ENCODE measurements at regions not wholly inside any gene's neighbourhood (a gene's known extent, or its start where the extent isn't known, plus 50 kb on each side); places are given as distances from the start of the nearest gene placed in this dataset.

DNA sequence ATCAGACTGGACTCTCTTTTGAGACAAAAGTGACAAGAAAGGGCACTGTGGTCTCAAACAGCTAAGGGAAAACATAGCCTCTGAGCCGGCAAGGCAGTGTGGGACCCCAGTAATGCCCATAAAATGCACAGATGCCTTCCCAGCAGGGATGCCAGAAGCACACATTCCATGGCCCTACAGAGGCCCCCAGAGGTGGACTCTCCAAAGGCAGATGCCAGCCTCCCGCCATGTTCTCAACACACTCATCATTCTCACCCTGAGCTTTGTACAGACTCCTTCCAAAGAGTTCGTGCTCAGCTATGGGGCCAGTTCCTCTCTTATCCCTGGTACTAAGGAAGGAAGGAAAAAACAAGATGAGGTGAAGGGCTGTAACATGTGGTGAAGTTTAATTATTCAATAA, 67.1 kb upstream of the ATP12A start (continued):
- TF ChIP-seq, protein P1, sequence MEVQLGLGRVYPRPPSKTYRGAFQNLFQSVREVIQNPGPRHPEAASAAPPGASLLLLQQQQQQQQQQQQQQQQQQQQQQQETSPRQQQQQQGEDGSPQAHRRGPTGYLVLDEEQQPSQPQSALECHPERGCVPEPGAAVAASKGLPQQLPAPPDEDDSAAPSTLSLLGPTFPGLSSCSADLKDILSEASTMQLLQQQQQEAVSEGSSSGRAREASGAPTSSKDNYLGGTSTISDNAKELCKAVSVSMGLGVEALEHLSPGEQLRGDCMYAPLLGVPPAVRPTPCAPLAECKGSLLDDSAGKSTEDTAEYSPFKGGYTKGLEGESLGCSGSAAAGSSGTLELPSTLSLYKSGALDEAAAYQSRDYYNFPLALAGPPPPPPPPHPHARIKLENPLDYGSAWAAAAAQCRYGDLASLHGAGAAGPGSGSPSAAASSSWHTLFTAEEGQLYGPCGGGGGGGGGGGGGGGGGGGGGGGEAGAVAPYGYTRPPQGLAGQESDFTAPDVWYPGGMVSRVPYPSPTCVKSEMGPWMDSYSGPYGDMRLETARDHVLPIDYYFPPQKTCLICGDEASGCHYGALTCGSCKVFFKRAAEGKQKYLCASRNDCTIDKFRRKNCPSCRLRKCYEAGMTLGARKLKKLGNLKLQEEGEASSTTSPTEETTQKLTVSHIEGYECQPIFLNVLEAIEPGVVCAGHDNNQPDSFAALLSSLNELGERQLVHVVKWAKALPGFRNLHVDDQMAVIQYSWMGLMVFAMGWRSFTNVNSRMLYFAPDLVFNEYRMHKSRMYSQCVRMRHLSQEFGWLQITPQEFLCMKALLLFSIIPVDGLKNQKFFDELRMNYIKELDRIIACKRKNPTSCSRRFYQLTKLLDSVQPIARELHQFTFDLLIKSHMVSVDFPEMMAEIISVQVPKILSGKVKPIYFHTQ (CRISPR knock-in tag; IDR thresholded peaks at IDR 0.05): no peak
- TF ChIP-seq, protein P2, sequence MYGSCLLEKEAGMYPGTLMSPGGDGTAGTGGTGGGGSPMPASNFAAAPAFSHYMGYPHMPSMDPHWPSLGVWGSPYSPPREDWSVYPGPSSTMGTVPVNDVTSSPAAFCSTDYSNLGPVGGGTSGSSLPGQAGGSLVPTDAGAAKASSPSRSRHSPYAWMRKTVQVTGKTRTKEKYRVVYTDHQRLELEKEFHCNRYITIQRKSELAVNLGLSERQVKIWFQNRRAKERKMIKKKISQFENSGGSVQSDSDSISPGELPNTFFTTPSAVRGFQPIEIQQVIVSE (CRISPR knock-in tag; IDR thresholded peaks at IDR 0.05; ENCODE audit: borderline replicate concordance): no peak
- TF ChIP-seq, protein P3, sequence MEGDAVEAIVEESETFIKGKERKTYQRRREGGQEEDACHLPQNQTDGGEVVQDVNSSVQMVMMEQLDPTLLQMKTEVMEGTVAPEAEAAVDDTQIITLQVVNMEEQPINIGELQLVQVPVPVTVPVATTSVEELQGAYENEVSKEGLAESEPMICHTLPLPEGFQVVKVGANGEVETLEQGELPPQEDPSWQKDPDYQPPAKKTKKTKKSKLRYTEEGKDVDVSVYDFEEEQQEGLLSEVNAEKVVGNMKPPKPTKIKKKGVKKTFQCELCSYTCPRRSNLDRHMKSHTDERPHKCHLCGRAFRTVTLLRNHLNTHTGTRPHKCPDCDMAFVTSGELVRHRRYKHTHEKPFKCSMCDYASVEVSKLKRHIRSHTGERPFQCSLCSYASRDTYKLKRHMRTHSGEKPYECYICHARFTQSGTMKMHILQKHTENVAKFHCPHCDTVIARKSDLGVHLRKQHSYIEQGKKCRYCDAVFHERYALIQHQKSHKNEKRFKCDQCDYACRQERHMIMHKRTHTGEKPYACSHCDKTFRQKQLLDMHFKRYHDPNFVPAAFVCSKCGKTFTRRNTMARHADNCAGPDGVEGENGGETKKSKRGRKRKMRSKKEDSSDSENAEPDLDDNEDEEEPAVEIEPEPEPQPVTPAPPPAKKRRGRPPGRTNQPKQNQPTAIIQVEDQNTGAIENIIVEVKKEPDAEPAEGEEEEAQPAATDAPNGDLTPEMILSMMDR (IDR thresholded peaks at IDR 0.05): no peak

DNA sequence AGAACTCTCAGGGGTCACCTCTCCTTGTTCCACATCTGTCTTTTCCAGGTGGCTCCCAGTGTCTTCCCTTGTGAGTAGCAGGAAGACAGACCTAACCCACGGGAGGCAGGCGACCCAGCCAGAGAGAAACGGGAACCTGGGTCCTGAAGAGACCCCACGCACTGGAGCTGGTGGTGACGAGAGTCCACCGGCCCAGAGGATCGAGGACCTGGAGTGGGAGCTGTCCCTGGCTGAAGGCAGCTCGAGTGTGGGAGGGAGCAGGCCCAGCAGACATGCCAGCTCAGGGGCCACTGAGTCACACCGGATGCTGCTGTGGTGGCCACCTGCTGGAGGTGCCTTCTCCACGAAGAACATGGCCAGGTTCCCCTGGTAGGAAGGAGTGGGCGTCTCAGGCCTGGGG, 66.5 kb upstream of the ATP12A start:
- ChIA-PET CTCF (interaction anchor here (2.5 kb wide), 1 partner anchor 14 kb away, joined by 10 read pairs; no protein-coding TSS in a partner anchor), POLR2A (no interaction called here)
- Mint-ChIP-seq H3K27ac (no peak overlapping the region), H3K4me3 (no peak overlapping the region), H3K36me3 (no peaks in the 10 kb centered on the region), H3K9me3 (no peaks in the 10 kb centered on the region), H3K27me3 (ENCODE audit: low read depth) (no peaks in the 10 kb centered on the region; the same call in 1 of the 2 replicates), H3K4me1 (peaks cover 18% of the 10 kb centered on the region)
- ATAC-seq (no peak), DNase-seq (ENCODE audit: low spot score) (no peak)
- no peak for TF ChIP-seq RELA (CRISPR knock-in tag; IDR thresholded peaks at IDR 0.05; ENCODE audit: borderline replicate concordance)

DNA sequence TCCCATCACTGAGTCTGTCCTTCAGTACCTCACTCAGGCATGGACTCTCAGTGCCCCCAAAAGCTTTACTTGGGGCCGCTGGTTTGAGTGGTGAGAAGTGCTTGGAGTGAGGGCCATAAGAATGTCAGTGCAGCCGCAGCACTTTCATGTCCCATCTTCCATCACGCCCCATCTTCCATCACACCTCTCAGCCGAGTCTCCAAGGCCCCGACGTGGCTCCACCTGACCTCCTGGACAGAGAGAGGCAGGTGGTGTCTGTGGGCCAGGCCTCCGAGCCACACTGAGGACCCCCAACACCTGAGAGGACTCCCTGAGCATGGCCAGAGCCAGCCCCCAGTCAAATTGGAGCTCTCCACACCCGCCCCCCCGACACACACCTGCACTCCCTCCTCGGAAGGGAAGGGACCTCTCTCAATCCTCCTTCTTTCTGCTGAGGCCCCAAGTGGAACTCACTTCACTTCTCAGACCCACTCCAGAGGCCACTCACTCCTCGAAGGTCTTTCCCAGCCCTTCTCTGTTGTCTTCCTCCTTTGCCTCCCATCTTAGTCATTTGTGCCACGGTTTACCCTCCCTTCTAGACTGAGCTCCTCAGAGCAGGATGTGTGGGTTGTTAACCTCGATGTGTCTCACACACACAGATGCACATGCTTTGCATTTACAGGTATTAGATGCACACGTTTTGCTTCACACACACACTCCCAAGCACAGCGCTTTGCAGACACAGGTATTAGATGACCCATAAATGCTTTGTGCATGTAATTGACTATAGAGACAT, 65.7 kb upstream of the ATP12A start:
- H3K4me3 Mint-ChIP-seq: no peak overlapping the region
- ChIA-PET POLR2A (no interaction called here), CTCF (no interaction called here)
- no peak for ATAC-seq
- H3K4me1 Mint-ChIP-seq: peaks cover 19% of the 10 kb centered on the region
- H3K27ac Mint-ChIP-seq: no peak overlapping the region
- no peak for DNase-seq (ENCODE audit: low spot score)
- no peaks in the 10 kb centered on the region for H3K9me3 Mint-ChIP-seq
- no peaks in the 10 kb centered on the region for H3K27me3 Mint-ChIP-seq (ENCODE audit: low read depth)
- H3K36me3 Mint-ChIP-seq: no peaks in the 10 kb centered on the region
- TF ChIP-seq TCF7 (CRISPR knock-in tag; IDR thresholded peaks at IDR 0.05; ENCODE audit: low read depth): no peak
- no peak for TF ChIP-seq ZNF232 (CRISPR knock-in tag; IDR thresholded peaks at IDR 0.05)
- TF ChIP-seq, protein P4, sequence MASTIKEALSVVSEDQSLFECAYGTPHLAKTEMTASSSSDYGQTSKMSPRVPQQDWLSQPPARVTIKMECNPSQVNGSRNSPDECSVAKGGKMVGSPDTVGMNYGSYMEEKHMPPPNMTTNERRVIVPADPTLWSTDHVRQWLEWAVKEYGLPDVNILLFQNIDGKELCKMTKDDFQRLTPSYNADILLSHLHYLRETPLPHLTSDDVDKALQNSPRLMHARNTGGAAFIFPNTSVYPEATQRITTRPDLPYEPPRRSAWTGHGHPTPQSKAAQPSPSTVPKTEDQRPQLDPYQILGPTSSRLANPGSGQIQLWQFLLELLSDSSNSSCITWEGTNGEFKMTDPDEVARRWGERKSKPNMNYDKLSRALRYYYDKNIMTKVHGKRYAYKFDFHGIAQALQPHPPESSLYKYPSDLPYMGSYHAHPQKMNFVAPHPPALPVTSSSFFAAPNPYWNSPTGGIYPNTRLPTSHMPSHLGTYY (CRISPR knock-in tag; IDR thresholded peaks at IDR 0.05): no peak
- TF ChIP-seq, protein P1 (CRISPR knock-in tag; IDR thresholded peaks at IDR 0.05): no peak
- no peak for TF ChIP-seq NFATC4 (CRISPR knock-in tag; IDR thresholded peaks at IDR 0.05)
- TF ChIP-seq, protein P5, sequence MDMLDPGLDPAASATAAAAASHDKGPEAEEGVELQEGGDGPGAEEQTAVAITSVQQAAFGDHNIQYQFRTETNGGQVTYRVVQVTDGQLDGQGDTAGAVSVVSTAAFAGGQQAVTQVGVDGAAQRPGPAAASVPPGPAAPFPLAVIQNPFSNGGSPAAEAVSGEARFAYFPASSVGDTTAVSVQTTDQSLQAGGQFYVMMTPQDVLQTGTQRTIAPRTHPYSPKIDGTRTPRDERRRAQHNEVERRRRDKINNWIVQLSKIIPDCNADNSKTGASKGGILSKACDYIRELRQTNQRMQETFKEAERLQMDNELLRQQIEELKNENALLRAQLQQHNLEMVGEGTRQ (CRISPR knock-in tag; IDR thresholded peaks at IDR 0.05): no peak
- no peak for TF ChIP-seq ZNF121 (CRISPR knock-in tag; IDR thresholded peaks at IDR 0.05)
- TF ChIP-seq ZNF416 (CRISPR knock-in tag; IDR thresholded peaks at IDR 0.05): no peak
- TF ChIP-seq, protein P6, sequence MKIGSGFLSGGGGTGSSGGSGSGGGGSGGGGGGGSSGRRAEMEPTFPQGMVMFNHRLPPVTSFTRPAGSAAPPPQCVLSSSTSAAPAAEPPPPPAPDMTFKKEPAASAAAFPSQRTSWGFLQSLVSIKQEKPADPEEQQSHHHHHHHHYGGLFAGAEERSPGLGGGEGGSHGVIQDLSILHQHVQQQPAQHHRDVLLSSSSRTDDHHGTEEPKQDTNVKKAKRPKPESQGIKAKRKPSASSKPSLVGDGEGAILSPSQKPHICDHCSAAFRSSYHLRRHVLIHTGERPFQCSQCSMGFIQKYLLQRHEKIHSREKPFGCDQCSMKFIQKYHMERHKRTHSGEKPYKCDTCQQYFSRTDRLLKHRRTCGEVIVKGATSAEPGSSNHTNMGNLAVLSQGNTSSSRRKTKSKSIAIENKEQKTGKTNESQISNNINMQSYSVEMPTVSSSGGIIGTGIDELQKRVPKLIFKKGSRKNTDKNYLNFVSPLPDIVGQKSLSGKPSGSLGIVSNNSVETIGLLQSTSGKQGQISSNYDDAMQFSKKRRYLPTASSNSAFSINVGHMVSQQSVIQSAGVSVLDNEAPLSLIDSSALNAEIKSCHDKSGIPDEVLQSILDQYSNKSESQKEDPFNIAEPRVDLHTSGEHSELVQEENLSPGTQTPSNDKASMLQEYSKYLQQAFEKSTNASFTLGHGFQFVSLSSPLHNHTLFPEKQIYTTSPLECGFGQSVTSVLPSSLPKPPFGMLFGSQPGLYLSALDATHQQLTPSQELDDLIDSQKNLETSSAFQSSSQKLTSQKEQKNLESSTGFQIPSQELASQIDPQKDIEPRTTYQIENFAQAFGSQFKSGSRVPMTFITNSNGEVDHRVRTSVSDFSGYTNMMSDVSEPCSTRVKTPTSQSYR (CRISPR knock-in tag; IDR thresholded peaks at IDR 0.05): no peak
- TF ChIP-seq ATF1 (CRISPR knock-in tag; IDR thresholded peaks at IDR 0.05): no peak
- TF ChIP-seq, protein P7, sequence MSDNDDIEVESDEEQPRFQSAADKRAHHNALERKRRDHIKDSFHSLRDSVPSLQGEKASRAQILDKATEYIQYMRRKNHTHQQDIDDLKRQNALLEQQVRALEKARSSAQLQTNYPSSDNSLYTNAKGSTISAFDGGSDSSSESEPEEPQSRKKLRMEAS (CRISPR knock-in tag; IDR thresholded peaks at IDR 0.05): no peak
